HFF-Myc (cell line): ENCODE measurements at regions not wholly inside any gene's neighbourhood (a gene's known extent, or its start where the extent isn't known, plus 50 kb on each side); places are given as distances from the start of the nearest gene placed in this dataset.

ENCODE experiments used
- DNase-seq: peaks from one replicate; pipeline ENCODE4 v3.0.0-alpha.2; 2011; ENCODE audit warnings: low read depth; ENCODE audit errors: extremely low read depth
- H3K4me3 ChIP-seq: replicated peaks from 2 replicates; pipeline ENCODE4 v1.5.1; 2011; ENCODE audit warnings: low read depth, mild to moderate bottlenecking, control low read depth, low read length
- CTCF ChIP-seq: IDR thresholded peaks from 2 replicates; pipeline ENCODE4 v1.5.1; 2012; ENCODE audit warnings: mild to moderate bottlenecking, low read depth, low read length, control low read depth; ENCODE audit errors: missing control alignments

- H3K4me3 ChIP-seq = no peak overlapping the region
- TF ChIP-seq CTCF = no peak
- DNase-seq = no peak
Observed at GRCh38 chr22:27094633-27095308, 437.4 kb downstream of the MIAT start.

GRCh38 chr22:27097506-27097905, 440.1 kb downstream of the MIAT start:
- H3K4me3 ChIP-seq = no peak overlapping the region
- DNase-seq = no peak
- TF ChIP-seq CTCF = no peak

GRCh38 chr22:27097933-27098332, 440.5 kb downstream of the MIAT start:
- H3K4me3 ChIP-seq = no peak overlapping the region
- no peak for DNase-seq
- no peak for TF ChIP-seq CTCF

GRCh38 chr22:27099946-27100722, 442.7 kb downstream of the MIAT start:
- H3K4me3 ChIP-seq = no peak overlapping the region
- no peak for DNase-seq
- TF ChIP-seq CTCF = no peak

GRCh38 chr22:27100789-27101188, 443.4 kb downstream of the MIAT start:
- no peak for TF ChIP-seq CTCF
- DNase-seq = no peak
- H3K4me3 ChIP-seq = no peak overlapping the region

GRCh38 chr22:27101288-27101687, 443.9 kb downstream of the MIAT start:
- no peak for DNase-seq
- no peak overlapping the region for H3K4me3 ChIP-seq
- no peak for TF ChIP-seq CTCF

GRCh38 chr22:27104449-27104848, 447.1 kb downstream of the MIAT start:
- DNase-seq = no peak
- no peak for TF ChIP-seq CTCF
- H3K4me3 ChIP-seq = no peak overlapping the region
